GM12878 (cell line): ENCODE measurements at regions not wholly inside any gene's neighbourhood (a gene's known extent, or its start where the extent isn't known, plus 50 kb on each side); places are given as distances from the start of the nearest gene placed in this dataset.

Experiments
- ATF7 ChIP-seq: fragments of 450-650 bp; IDR thresholded peaks from 2 replicates; pipeline ENCODE4 v1.6.1; 2016; ENCODE audit warnings: low read depth, mild to moderate bottlenecking
- CREB1 ChIP-seq: IDR thresholded peaks from 2 replicates; pipeline ENCODE4 v1.6.1; 2012; ENCODE audit warnings: low read depth, mild to moderate bottlenecking, inconsistent platforms
- EGR1 ChIP-seq, 2 experiments: IDR thresholded peaks; 1 replicate in 1 of 2; 2 replicates in 1 of 2; pipeline ENCODE4 v1.6.1; 2011 to 2012; ENCODE audit warnings: low read depth in 2 of 2, low read length in 2 of 2, borderline replicate concordance in 1 of 2, mild to moderate bottlenecking in 1 of 2, moderate library complexity in 1 of 2
- EP300 ChIP-seq, 2 experiments: fragments of 150-350 bp in 1 of 2; IDR thresholded peaks; 2 replicates each; pipeline ENCODE4 v1.6.1; 2011 to 2012; ENCODE audit warnings: low read depth in 2 of 2, low read length in 2 of 2, borderline replicate concordance in 1 of 2, improper control_type of control experiment in 1 of 2, inconsistent platforms in 1 of 2; ENCODE audit not compliant: control insufficient read depth in 1 of 2
- ETV6 ChIP-seq, 2 experiments: fragments of 450-650 bp in 1 of 2; IDR thresholded peaks in 1 of 2; conservative IDR thresholded peaks in 1 of 2; 2 replicates each; pipeline ENCODE4 v1.6.1; 2014; ENCODE audit warnings: antibody characterized with exemption in 1 of 2, borderline replicate concordance in 1 of 2, low read depth in 1 of 2, mild to moderate bottlenecking in 1 of 2, moderate library complexity in 1 of 2
- IKZF1 ChIP-seq: fragments of 450-650 bp; conservative IDR thresholded peaks from 2 replicates; pipeline ENCODE4 v1.6.1; 2017; ENCODE audit warnings: antibody characterized with exemption, mild to moderate bottlenecking
- IRF4 ChIP-seq: IDR thresholded peaks from 2 replicates; pipeline ENCODE4 v1.6.1; 2011; ENCODE audit warnings: low read depth, low read length
- MTA2 ChIP-seq: fragments of 450-650 bp; IDR thresholded peaks from 2 replicates; pipeline ENCODE4 v1.6.1; 2016; ENCODE audit warnings: low read depth, mild to moderate bottlenecking, moderate library complexity
- NBN ChIP-seq: fragments of 450-650 bp; IDR thresholded peaks from 2 replicates; pipeline ENCODE4 v1.6.1; 2016
- NR2C2 ChIP-seq: IDR thresholded peaks from 2 replicates; pipeline ENCODE4 v1.6.1; 2011; ENCODE audit warnings: borderline replicate concordance, low read depth; ENCODE audit not compliant: control insufficient read depth, insufficient read length
- NR2F1 ChIP-seq: fragments of 450-650 bp; conservative IDR thresholded peaks from 2 replicates; pipeline ENCODE4 v1.6.1; 2017; ENCODE audit warnings: mild to moderate bottlenecking
- RFX5 ChIP-seq: IDR thresholded peaks from 2 replicates; pipeline ENCODE4 v1.6.1; 2011; ENCODE audit warnings: low read depth, low read length, improper control_type of control experiment
- SP1 ChIP-seq: IDR thresholded peaks from one replicate; pipeline ENCODE4 v1.6.1; 2011; ENCODE audit warnings: low read depth, low read length
- SUPT20H ChIP-seq: IDR thresholded peaks from 2 replicates; pipeline ENCODE4 v1.6.1; 2011; ENCODE audit warnings: low read depth, mild to moderate bottlenecking, low read length, moderate library complexity, borderline replicate concordance; ENCODE audit not compliant: control insufficient read depth
- TCF7 ChIP-seq: IDR thresholded peaks from 2 replicates; pipeline ENCODE4 v1.6.1; 2014; ENCODE audit warnings: antibody characterized with exemption, borderline replicate concordance
- ZNF207 ChIP-seq: fragments of 450-650 bp; IDR thresholded peaks from 2 replicates; pipeline ENCODE4 v1.6.1; 2014; ENCODE audit warnings: antibody characterized with exemption, mild to moderate bottlenecking, borderline replicate concordance
- ZNF384 ChIP-seq: IDR thresholded peaks from 2 replicates; pipeline ENCODE4 v1.6.1; 2012; ENCODE audit warnings: low read depth, mild to moderate bottlenecking, low read length, improper control_type of control experiment, borderline replicate concordance
- TF ChIP-seq, protein P1 (sequence below): fragments of 150-350 bp; IDR thresholded peaks from 2 replicates; pipeline ENCODE4 v1.6.1; 2014; ENCODE audit warnings: mild to moderate bottlenecking, low read depth, low read length
- TF ChIP-seq, protein P2 (sequence below): IDR thresholded peaks from 2 replicates; pipeline ENCODE4 v1.6.1; 2012; ENCODE audit warnings: low read length, inconsistent platforms
- TF ChIP-seq, protein P3 (sequence below): fragments of 450-650 bp; IDR thresholded peaks from 2 replicates; pipeline ENCODE4 v1.6.1; 2017; ENCODE audit warnings: mild to moderate bottlenecking, moderate library complexity

DNA sequence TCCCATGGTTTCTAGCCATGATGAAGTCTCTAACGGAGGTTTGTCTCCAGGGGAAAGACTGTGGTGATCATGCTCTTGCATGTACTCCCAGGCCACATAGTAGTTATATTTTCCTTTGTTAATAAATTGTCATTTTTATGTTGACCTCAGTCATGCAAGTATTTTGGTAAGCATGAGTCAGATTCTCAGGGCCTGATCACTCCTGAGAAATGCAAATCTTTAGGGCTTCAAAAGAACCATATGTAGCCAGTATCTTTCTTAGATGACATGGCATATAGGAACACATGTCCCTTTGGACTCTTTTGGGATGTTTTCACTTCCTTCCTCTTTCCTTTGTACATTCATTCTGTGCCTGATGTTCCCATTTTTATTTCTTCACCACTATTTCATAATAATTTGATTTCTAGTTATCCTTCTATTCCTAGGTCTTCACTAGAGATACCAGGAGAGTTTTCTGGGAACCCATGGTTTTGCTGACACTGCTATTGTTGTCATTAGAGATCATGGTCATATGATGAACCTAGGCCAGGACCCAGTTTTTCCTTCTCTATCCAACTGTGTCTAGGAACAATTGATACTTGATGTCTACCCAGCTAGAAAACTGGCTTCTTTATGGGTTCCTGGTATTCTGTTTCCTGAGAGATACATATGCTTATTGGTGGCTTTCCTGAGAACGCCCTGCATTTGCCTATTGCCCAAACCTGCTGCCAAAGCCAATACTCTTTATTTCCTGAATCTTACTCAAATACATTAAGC, 248.1 kb upstream of the NREP start (continued):
- TF ChIP-seq ETV6 (conservative IDR thresholded peaks at IDR 0.05 in 1 of 2, IDR thresholded peaks at IDR 0.05 in 1 of 2; ENCODE audit: borderline replicate concordance in 1 of 2, low read depth in 1 of 2) (peak in 1 of 2 experiments; percentile 57; a peak in 1 of 4 replicates), NR2F1 (no peak), CREB1 (no peak), ZNF207 (no peak), SP1 (no peak), IRF4 (peak; percentile 41; the same call in 1 of the 2 replicates), NBN (no peak), RFX5 (no peak), NR2C2 (no peak), SUPT20H (no peak), ZNF384 (no peak), TCF7 (peak; percentile 61; the same call in 1 of the 2 replicates), EGR1 (IDR thresholded peaks at IDR 0.05; ENCODE audit: borderline replicate concordance in 1 of 2, low read depth in 2 of 2, low read length in 2 of 2) (no peak), EP300 (IDR thresholded peaks at IDR 0.05; ENCODE audit: borderline replicate concordance in 1 of 2, control insufficient read depth in 1 of 2, low read depth in 2 of 2, low read length in 2 of 2) (peak in 1 of 2 experiments; percentile 9; a peak in 2 of 4 replicates), IKZF1 (peak; percentile 66), MTA2 (peak; percentile 32; the same call in 1 of the 2 replicates), ATF7 (peak; percentile 74)
- TF ChIP-seq, protein P1, sequence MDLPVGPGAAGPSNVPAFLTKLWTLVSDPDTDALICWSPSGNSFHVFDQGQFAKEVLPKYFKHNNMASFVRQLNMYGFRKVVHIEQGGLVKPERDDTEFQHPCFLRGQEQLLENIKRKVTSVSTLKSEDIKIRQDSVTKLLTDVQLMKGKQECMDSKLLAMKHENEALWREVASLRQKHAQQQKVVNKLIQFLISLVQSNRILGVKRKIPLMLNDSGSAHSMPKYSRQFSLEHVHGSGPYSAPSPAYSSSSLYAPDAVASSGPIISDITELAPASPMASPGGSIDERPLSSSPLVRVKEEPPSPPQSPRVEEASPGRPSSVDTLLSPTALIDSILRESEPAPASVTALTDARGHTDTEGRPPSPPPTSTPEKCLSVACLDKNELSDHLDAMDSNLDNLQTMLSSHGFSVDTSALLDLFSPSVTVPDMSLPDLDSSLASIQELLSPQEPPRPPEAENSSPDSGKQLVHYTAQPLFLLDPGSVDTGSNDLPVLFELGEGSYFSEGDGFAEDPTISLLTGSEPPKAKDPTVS = no peak
- TF ChIP-seq, protein P2, sequence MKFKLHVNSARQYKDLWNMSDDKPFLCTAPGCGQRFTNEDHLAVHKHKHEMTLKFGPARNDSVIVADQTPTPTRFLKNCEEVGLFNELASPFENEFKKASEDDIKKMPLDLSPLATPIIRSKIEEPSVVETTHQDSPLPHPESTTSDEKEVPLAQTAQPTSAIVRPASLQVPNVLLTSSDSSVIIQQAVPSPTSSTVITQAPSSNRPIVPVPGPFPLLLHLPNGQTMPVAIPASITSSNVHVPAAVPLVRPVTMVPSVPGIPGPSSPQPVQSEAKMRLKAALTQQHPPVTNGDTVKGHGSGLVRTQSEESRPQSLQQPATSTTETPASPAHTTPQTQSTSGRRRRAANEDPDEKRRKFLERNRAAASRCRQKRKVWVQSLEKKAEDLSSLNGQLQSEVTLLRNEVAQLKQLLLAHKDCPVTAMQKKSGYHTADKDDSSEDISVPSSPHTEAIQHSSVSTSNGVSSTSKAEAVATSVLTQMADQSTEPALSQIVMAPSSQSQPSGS = peak; percentile 91
- TF ChIP-seq, protein P3, sequence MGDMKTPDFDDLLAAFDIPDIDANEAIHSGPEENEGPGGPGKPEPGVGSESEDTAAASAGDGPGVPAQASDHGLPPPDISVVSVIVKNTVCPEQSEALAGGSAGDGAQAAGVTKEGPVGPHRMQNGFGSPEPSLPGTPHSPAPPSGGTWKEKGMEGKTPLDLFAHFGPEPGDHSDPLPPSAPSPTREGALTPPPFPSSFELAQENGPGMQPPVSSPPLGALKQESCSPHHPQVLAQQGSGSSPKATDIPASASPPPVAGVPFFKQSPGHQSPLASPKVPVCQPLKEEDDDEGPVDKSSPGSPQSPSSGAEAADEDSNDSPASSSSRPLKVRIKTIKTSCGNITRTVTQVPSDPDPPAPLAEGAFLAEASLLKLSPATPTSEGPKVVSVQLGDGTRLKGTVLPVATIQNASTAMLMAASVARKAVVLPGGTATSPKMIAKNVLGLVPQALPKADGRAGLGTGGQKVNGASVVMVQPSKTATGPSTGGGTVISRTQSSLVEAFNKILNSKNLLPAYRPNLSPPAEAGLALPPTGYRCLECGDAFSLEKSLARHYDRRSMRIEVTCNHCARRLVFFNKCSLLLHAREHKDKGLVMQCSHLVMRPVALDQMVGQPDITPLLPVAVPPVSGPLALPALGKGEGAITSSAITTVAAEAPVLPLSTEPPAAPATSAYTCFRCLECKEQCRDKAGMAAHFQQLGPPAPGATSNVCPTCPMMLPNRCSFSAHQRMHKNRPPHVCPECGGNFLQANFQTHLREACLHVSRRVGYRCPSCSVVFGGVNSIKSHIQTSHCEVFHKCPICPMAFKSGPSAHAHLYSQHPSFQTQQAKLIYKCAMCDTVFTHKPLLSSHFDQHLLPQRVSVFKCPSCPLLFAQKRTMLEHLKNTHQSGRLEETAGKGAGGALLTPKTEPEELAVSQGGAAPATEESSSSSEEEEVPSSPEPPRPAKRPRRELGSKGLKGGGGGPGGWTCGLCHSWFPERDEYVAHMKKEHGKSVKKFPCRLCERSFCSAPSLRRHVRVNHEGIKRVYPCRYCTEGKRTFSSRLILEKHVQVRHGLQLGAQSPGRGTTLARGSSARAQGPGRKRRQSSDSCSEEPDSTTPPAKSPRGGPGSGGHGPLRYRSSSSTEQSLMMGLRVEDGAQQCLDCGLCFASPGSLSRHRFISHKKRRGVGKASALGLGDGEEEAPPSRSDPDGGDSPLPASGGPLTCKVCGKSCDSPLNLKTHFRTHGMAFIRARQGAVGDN = no peak
